Stomach (tissue), 4 donors: ENCODE measurements at regions not wholly inside any gene's neighbourhood (a gene's known extent, or its start where the extent isn't known, plus 50 kb on each side); places are given as distances from the start of the nearest gene placed in this dataset.

ENCODE experiments used
- POLR2AphosphoS5 ChIP-seq, 3 donors: sonication (generic); formaldehyde crosslinking; IDR thresholded peaks; one replicate each; pipeline ENCODE4 v1.6.1; 2016; ENCODE audit warnings: antibody characterized with exemption in 3 of 3
- TF ChIP-seq, protein P1 (sequence below), 7 experiments: fragments of 450-650 bp in 4 of 7; fragments of 200-600 bp in 3 of 7; sonication (generic) in 3 of 7; IDR thresholded peaks; one replicate each; pipeline ENCODE4 v1.5.1; 2016 to 2019; ENCODE audit warnings: antibody characterized with exemption in 7 of 7, control low read depth in 2 of 7, mild to moderate bottlenecking in 1 of 7

GRCh38 chr9:81321551-81321950, 367.8 kb downstream of the TLE1 start:
- TF ChIP-seq POLR2AphosphoS5 (IDR thresholded peaks at IDR 0.05) = no peak
- TF ChIP-seq, protein P1, sequence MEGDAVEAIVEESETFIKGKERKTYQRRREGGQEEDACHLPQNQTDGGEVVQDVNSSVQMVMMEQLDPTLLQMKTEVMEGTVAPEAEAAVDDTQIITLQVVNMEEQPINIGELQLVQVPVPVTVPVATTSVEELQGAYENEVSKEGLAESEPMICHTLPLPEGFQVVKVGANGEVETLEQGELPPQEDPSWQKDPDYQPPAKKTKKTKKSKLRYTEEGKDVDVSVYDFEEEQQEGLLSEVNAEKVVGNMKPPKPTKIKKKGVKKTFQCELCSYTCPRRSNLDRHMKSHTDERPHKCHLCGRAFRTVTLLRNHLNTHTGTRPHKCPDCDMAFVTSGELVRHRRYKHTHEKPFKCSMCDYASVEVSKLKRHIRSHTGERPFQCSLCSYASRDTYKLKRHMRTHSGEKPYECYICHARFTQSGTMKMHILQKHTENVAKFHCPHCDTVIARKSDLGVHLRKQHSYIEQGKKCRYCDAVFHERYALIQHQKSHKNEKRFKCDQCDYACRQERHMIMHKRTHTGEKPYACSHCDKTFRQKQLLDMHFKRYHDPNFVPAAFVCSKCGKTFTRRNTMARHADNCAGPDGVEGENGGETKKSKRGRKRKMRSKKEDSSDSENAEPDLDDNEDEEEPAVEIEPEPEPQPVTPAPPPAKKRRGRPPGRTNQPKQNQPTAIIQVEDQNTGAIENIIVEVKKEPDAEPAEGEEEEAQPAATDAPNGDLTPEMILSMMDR (IDR thresholded peaks at IDR 0.05) = no peak
